SK-N-SH treated with all-trans-retinoic acid at 6 μM for 48 hours (cell line): ENCODE measurements at regions not wholly inside any gene's neighbourhood (a gene's known extent, or its start where the extent isn't known, plus 50 kb on each side); places are given as distances from the start of the nearest gene placed in this dataset.

Source experiments
- ATAC-seq: fragments of 200-7000 bp; cut with Tn5 transposase; 3 replicates; pipeline ENCODE4 v1.9.1; 2020; ENCODE audit warnings: mild to moderate bottlenecking, moderate library complexity
- BACH2 ChIP-seq: fragments of 250-450 bp; sonication (Bioruptor Pico); IDR thresholded peaks from 2 replicates; pipeline ENCODE4 v1.9.0; 2021; ENCODE audit warnings: mild to moderate bottlenecking, borderline replicate concordance
- CREB5 ChIP-seq: fragments of 250-450 bp; sonication (Bioruptor Pico); IDR thresholded peaks from 2 replicates; pipeline ENCODE4 v1.5.1; 2020; ENCODE audit warnings: low read depth, mild to moderate bottlenecking, moderate library complexity
- CSDC2 ChIP-seq: fragments of 250-450 bp; sonication (Bioruptor Pico); IDR thresholded peaks from 2 replicates; pipeline ENCODE4 v1.5.0; 2020; ENCODE audit warnings: mild to moderate bottlenecking, moderate library complexity
- CSRNP3 ChIP-seq: fragments of 250-450 bp; sonication (Bioruptor Pico); IDR thresholded peaks from 2 replicates; pipeline ENCODE4 v1.5.1; 2021; ENCODE audit warnings: mild to moderate bottlenecking, moderate library complexity
- ESRRG ChIP-seq: fragments of 250-450 bp; sonication (Bioruptor Pico); IDR thresholded peaks from 2 replicates; pipeline ENCODE4 v1.6.1; 2021; ENCODE audit warnings: mild to moderate bottlenecking
- ISL1 ChIP-seq: fragments of 250-450 bp; sonication (Bioruptor Pico); IDR thresholded peaks from 2 replicates; pipeline ENCODE4 v2.1.2; 2022; ENCODE audit warnings: mild to moderate bottlenecking, moderate library complexity
- OSR1 ChIP-seq: fragments of 250-450 bp; sonication (Bioruptor Pico); IDR thresholded peaks from 2 replicates; pipeline ENCODE4 v1.8.0; 2022; ENCODE audit warnings: moderate library complexity, mild to moderate bottlenecking, inconsistent platforms
- PATZ1 ChIP-seq: fragments of 250-450 bp; sonication (Bioruptor Pico); IDR thresholded peaks from 2 replicates; pipeline ENCODE4 v1.8.0; 2020; ENCODE audit warnings: mild to moderate bottlenecking, moderate library complexity, borderline replicate concordance
- POU6F1 ChIP-seq: fragments of 250-450 bp; sonication (Bioruptor Pico); IDR thresholded peaks from 2 replicates; pipeline ENCODE4 v1.8.0; 2021; ENCODE audit warnings: low read depth, mild to moderate bottlenecking, moderate library complexity, borderline replicate concordance
- PPARA ChIP-seq: fragments of 250-450 bp; sonication (Bioruptor Pico); IDR thresholded peaks from 2 replicates; pipeline ENCODE4 v1.5.0; 2020; ENCODE audit warnings: mild to moderate bottlenecking, borderline replicate concordance
- RARB ChIP-seq: fragments of 250-450 bp; sonication (Bioruptor Pico); IDR thresholded peaks from 2 replicates; pipeline ENCODE4 v1.8.0; 2021; ENCODE audit warnings: mild to moderate bottlenecking, moderate library complexity
- SNAI2 ChIP-seq: fragments of 250-450 bp; sonication (Bioruptor Pico); IDR thresholded peaks from 2 replicates; pipeline ENCODE4 v1.5.0; 2020; ENCODE audit warnings: mild to moderate bottlenecking, moderate library complexity
- TCF4 ChIP-seq: fragments of 250-450 bp; sonication (Bioruptor Pico); IDR thresholded peaks from 2 replicates; pipeline ENCODE4 v1.8.0; 2021; ENCODE audit warnings: mild to moderate bottlenecking, moderate library complexity, borderline replicate concordance
- TOX ChIP-seq: fragments of 250-450 bp; sonication (Bioruptor Pico); IDR thresholded peaks from 2 replicates; pipeline ENCODE4 v1.8.0; 2021; ENCODE audit warnings: mild to moderate bottlenecking, moderate library complexity, borderline replicate concordance
- TSHZ2 ChIP-seq: fragments of 250-450 bp; sonication (Bioruptor Pico); IDR thresholded peaks from 2 replicates; pipeline ENCODE4 v1.5.0; 2020; ENCODE audit warnings: mild to moderate bottlenecking, moderate library complexity
- ZC3H10 ChIP-seq: fragments of 250-450 bp; sonication (Bioruptor Pico); IDR thresholded peaks from 2 replicates; pipeline ENCODE4 v1.5.1; 2021; ENCODE audit warnings: mild to moderate bottlenecking, moderate library complexity
- ZFP3 ChIP-seq: fragments of 250-450 bp; sonication (Bioruptor Pico); IDR thresholded peaks from 2 replicates; pipeline ENCODE4 v1.5.0; 2020; ENCODE audit warnings: mild to moderate bottlenecking, moderate library complexity
- ZFP30 ChIP-seq: fragments of 450-650 bp; formaldehyde crosslinking; IDR thresholded peaks from 2 replicates; pipeline ENCODE4 v1.5.0; 2022; ENCODE audit warnings: mild to moderate bottlenecking, moderate library complexity
- ZNF565 ChIP-seq: fragments of 450-650 bp; formaldehyde crosslinking; conservative IDR thresholded peaks from 2 replicates; pipeline ENCODE4 v1.5.0; 2020; ENCODE audit warnings: low read depth, mild to moderate bottlenecking, moderate library complexity
- ZNF70 ChIP-seq: fragments of 450-650 bp; formaldehyde crosslinking; IDR thresholded peaks from 2 replicates; pipeline ENCODE4 v1.5.0; 2020; ENCODE audit warnings: mild to moderate bottlenecking, moderate library complexity
- ZNF8 ChIP-seq: fragments of 450-650 bp; formaldehyde crosslinking; IDR thresholded peaks from 2 replicates; pipeline ENCODE4 v1.5.0; 2020; ENCODE audit warnings: mild to moderate bottlenecking, moderate library complexity

- ATAC-seq, result no peak
Measured at GRCh38 chr18:60147323-60147722, 225.3 kb downstream of the MC4R start.

GRCh38 chr18:60146220-60146960, 226.2 kb downstream of the MC4R start:
- TF ChIP-seq SNAI2 (CRISPR knock-in tag), result no peak
- TF ChIP-seq OSR1 (CRISPR knock-in tag), result no peak
- no peak for TF ChIP-seq CSRNP3 (CRISPR knock-in tag)
- TF ChIP-seq ZNF70 (CRISPR knock-in tag), result no peak
- no peak for TF ChIP-seq TSHZ2 (CRISPR knock-in tag)
- no peak for TF ChIP-seq BACH2 (CRISPR knock-in tag)
- TF ChIP-seq POU6F1 (CRISPR knock-in tag), result no peak
- TF ChIP-seq RARB (CRISPR knock-in tag), result no peak
- TF ChIP-seq PPARA (CRISPR knock-in tag), result no peak
- TF ChIP-seq ZNF8, result no peak
- TF ChIP-seq ZFP30, result no peak
- no peak for TF ChIP-seq TCF4 (CRISPR knock-in tag)
- TF ChIP-seq ZNF565, result no peak
- no peak for TF ChIP-seq CREB5
- TF ChIP-seq ZC3H10 (CRISPR knock-in tag), result no peak
- TF ChIP-seq CSDC2 (CRISPR knock-in tag), result no peak
- no peak for TF ChIP-seq ESRRG (CRISPR knock-in tag)
- TF ChIP-seq TOX (CRISPR knock-in tag), result no peak
- ATAC-seq, result no peak

More at GRCh38 chr18:60147323-60147722, 225.3 kb downstream of the MC4R start:
- TF ChIP-seq ISL1 (CRISPR knock-in tag), result no peak
- no peak for TF ChIP-seq BACH2 (CRISPR knock-in tag)
- no peak for TF ChIP-seq PATZ1 (CRISPR knock-in tag)
- TF ChIP-seq ZC3H10 (CRISPR knock-in tag), result no peak
- no peak for TF ChIP-seq ZNF70 (CRISPR knock-in tag)
- TF ChIP-seq ZFP3 (CRISPR knock-in tag), result no peak
- no peak for TF ChIP-seq ESRRG (CRISPR knock-in tag)
- no peak for TF ChIP-seq ZFP30
- TF ChIP-seq CSRNP3 (CRISPR knock-in tag), result no peak
- TF ChIP-seq ZNF565, result no peak
- TF ChIP-seq OSR1 (CRISPR knock-in tag), result no peak
- TF ChIP-seq TOX (CRISPR knock-in tag), result no peak
- no peak for TF ChIP-seq RARB (CRISPR knock-in tag)
- TF ChIP-seq PPARA (CRISPR knock-in tag), result no peak
